ENCODE measurements at regions not wholly inside any gene's neighbourhood (a gene's known extent, or its start where the extent isn't known, plus 50 kb on each side); places are given as distances from the start of the nearest gene placed in this dataset.

DNA sequence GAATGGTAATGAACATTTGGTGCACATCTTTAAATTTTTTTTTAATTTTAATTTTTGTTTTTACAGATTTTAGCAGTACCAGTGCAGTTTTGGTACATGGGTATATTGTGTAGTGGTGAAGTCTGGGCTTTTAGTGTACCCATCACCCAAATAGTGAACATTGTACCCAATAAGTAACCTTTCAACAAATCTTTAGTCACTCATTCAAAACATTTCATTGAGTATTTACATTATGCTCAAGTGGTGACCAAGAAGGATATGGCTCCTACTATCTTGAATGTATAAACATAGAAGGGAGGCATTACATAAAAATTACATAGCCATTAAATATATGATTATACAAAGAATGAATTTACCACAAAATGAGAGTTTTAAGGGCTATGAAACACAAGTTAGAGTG is 223.3 kb downstream of the SPRY1 start:
- TF ChIP-seq, protein P1, sequence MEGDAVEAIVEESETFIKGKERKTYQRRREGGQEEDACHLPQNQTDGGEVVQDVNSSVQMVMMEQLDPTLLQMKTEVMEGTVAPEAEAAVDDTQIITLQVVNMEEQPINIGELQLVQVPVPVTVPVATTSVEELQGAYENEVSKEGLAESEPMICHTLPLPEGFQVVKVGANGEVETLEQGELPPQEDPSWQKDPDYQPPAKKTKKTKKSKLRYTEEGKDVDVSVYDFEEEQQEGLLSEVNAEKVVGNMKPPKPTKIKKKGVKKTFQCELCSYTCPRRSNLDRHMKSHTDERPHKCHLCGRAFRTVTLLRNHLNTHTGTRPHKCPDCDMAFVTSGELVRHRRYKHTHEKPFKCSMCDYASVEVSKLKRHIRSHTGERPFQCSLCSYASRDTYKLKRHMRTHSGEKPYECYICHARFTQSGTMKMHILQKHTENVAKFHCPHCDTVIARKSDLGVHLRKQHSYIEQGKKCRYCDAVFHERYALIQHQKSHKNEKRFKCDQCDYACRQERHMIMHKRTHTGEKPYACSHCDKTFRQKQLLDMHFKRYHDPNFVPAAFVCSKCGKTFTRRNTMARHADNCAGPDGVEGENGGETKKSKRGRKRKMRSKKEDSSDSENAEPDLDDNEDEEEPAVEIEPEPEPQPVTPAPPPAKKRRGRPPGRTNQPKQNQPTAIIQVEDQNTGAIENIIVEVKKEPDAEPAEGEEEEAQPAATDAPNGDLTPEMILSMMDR (conservative IDR thresholded peaks at IDR 0.05; ENCODE audit: low read depth, low read length): no peak
- DNase-seq (ENCODE audit: low read depth): no peak
- no peak overlapping the region for H3K4me3 ChIP-seq (ENCODE audit: low read depth, low read length)

DNA sequence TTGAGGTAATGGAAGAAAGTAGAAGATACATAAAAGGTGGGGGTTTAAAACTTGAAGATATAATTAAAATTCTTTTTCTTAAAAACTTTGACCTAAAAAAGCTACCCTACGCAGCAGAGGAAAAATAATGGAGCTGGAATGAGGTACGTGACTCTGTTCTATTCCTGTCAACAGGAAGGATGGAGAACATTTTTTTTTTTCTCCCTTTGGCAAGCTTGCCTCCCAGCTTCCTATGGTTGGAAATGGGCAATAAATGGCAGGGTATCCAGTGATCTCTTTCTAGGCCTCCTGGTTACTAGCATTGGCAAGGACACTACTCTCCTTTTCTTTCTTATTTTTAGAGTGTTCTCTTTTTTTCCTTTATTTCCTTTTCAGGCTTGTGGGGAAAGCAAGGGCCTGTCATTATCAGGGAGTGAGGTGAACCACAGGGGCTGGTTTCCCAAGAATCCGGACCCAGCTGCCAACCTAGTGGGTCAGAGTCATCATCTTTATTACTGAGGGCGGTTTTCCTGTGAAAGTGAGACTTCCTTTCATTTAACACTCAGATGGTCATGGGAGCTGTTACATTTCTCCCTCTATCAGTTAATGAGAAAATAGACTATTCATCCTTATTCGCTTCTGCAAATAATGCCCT is 224.6 kb downstream of the SPRY1 start:
- DNase-seq (ENCODE audit: low read depth): no peak
- TF ChIP-seq, protein P1 (conservative IDR thresholded peaks at IDR 0.05; ENCODE audit: low read depth, low read length): no peak
- H3K4me3 ChIP-seq (ENCODE audit: low read depth, low read length): no peak overlapping the region

DNA sequence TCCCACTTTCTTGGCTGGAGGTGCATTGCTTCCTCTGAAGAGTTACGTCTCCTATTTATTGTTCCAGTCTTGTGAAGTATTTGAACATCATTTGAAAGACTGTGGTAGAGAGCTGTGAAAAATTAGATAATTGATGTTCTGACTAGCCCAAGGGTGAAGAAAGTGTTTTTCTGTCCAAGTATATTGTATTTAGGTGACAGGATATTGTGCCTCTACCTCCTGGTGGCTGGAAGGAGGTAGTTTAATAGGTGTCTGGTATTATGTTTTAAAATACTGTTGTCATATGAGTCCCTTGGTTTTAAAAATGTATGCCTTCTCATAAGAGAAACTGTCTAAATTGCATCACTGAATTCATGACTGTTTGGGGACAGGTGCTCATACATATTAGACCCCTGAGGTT is 226.0 kb downstream of the SPRY1 start:
- H3K4me3 ChIP-seq (ENCODE audit: low read depth, low read length): no peak overlapping the region
- TF ChIP-seq, protein P1 (conservative IDR thresholded peaks at IDR 0.05; ENCODE audit: low read depth, low read length): no peak
- DNase-seq (ENCODE audit: low read depth): no peak

DNA sequence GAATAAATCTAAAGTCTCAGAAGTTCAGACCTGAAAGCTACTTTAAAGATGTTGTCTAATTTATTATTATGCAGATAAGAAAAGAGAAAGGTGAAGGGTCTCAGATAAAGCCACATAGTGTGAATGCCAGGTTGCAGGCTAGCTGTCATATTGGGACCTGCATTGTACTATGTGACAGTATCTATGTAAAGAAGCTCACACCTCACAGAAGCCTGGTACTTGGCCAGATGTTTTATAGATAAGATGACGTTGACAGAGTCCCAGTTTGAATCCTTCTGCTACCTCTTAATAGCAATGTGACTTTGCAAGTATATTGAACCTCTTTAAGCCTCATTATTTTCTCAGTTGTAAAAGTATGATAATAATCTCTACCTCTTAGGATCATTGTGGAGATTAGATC is 227.0 kb downstream of the SPRY1 start:
- no peak for DNase-seq (ENCODE audit: low read depth)
- TF ChIP-seq, protein P1 (conservative IDR thresholded peaks at IDR 0.05; ENCODE audit: low read depth, low read length): no peak
- H3K4me3 ChIP-seq (ENCODE audit: low read depth, low read length): no peak overlapping the region

DNA sequence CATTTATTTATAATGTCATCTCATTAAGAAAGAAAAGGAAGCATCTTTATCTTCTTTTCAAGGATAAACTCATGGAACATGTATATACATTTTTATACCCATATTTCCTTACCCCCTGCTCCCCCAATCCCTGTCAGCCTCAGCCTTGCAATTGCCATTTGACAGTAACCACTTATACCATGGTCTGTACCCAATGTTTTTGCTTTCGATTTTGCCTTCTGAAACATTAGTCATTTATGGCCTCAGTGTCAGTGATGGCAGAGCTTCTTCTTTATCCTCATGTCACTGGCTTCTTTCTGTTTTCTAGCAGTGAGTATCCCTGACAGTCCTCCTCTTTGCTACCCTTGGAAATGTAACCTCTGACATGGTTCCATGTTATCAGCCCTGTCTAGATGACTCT is 228.4 kb downstream of the SPRY1 start:
- no peak overlapping the region for H3K4me3 ChIP-seq (ENCODE audit: low read depth, low read length)
- DNase-seq (ENCODE audit: low read depth): no peak
- TF ChIP-seq, protein P1 (conservative IDR thresholded peaks at IDR 0.05; ENCODE audit: low read depth, low read length): no peak

DNA sequence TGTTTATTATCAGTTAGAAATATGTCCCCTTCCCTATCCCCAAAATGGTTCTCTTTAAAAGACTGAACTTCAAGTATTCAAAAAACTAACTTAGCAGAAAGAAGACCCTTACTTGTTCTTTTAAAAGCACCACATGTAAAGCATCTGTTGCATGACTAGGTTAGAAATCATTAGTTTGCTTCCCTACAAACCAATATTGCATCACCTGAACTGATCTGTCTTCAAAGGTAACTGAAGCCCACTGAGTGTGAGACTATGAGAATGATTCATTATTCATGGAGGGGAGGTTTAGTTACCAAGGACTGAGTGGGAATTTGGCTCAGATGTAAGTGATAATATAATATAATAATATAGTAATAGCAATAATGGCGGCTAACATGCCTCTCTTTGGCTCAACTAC is 231.7 kb downstream of the SPRY1 start:
- no peak overlapping the region for H3K4me3 ChIP-seq (ENCODE audit: low read depth, low read length)
- DNase-seq (ENCODE audit: low read depth): no peak
- TF ChIP-seq, protein P1 (conservative IDR thresholded peaks at IDR 0.05; ENCODE audit: low read depth, low read length): no peak

Data from epithelial cell of proximal tubule (primary cell).